BLaER1 (cell line): ENCODE measurements at regions not wholly inside any gene's neighbourhood (a gene's known extent, or its start where the extent isn't known, plus 50 kb on each side); places are given as distances from the start of the nearest gene placed in this dataset.

Source experiments
- H3K27ac ChIP-seq: shearing (Covaris generic); formaldehyde crosslinking; 2 replicates; pipeline ENCODE4 v1.8.1; 2022
- H3K27me3 ChIP-seq: shearing (Covaris generic); formaldehyde crosslinking; 2 replicates; pipeline ENCODE4 v1.8.1; 2022
- H3K36me3 ChIP-seq: shearing (Covaris generic); formaldehyde crosslinking; 2 replicates; pipeline ENCODE4 v1.8.1; 2022
- H3K4me1 ChIP-seq: shearing (Covaris generic); formaldehyde crosslinking; 2 replicates; pipeline ENCODE4 v1.8.1; 2022
- H3K4me2 ChIP-seq: shearing (Covaris generic); formaldehyde crosslinking; 2 replicates; pipeline ENCODE4 v1.8.1; 2022
- H3K4me3 ChIP-seq: shearing (Covaris generic); formaldehyde crosslinking; 2 replicates; pipeline ENCODE4 v1.8.1; 2022
- H3K9ac ChIP-seq: shearing (Covaris generic); formaldehyde crosslinking; 2 replicates; pipeline ENCODE4 v1.8.1; 2022
- H3K9me3 ChIP-seq: shearing (Covaris generic); formaldehyde crosslinking; 2 replicates; pipeline ENCODE4 v1.8.1; 2022
- H4K20me1 ChIP-seq: shearing (Covaris generic); formaldehyde crosslinking; 2 replicates; pipeline ENCODE4 v1.8.1; 2022
- Cebpa-rat ChIP-seq: shearing (Covaris generic); IDR thresholded peaks from 2 replicates; pipeline ENCODE4 v1.8.1; 2022

DNA sequence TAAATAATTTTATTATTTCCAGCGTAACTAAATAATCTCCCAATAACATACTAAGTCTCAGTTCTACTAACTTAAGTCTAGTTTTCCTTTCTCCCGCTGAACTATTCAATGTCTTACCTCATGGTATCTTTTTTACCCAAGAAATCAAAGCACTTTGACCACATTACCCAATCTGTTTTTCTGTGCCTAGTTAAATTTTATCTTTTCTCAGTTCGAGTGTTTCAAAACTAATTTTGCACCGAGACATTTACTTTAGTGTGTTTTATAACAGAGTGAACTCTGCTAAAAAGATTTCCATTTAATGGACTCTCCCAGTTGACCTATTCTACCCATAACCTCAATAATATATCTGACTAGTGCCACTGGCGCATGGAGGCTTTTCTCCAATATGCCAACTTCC is 67.6 kb upstream of the IRF2 start:
- H3K4me3 ChIP-seq: no peak overlapping the region
- no peaks in the 10 kb centered on the region for H3K27me3 ChIP-seq
- H3K4me2 ChIP-seq: no peak overlapping the region
- H3K36me3 ChIP-seq: no peaks in the 10 kb centered on the region
- no peak overlapping the region for H3K9ac ChIP-seq
- no peaks in the 10 kb centered on the region for H4K20me1 ChIP-seq
- no peak for TF ChIP-seq Cebpa-rat
- no peak overlapping the region for H3K27ac ChIP-seq
- peaks cover 17% of the 10 kb centered on the region for H3K4me1 ChIP-seq
- no peaks in the 10 kb centered on the region for H3K9me3 ChIP-seq

DNA sequence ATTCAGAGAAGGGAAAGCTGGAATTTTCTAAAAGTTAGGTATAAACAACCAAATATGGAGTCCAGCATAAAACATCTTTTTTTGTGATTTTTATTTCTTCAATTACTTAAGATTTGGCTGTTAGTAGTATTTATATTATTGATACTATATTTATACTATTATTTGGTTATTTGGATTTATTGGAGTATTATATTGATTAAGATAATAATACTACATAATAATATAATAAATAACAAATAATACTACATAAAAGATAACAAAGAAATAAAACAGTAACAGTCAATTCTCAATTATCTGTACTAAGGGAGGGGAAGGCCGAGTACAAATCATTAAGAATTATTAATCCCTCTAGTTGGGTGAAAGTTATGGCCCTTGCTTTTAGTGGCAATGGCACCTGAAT is 66.0 kb upstream of the IRF2 start:
- no peak overlapping the region for H3K4me2 ChIP-seq
- no peak overlapping the region for H3K4me3 ChIP-seq
- no peak overlapping the region for H3K27ac ChIP-seq
- peaks cover 23% of the 10 kb centered on the region for H3K4me1 ChIP-seq
- no peaks in the 10 kb centered on the region for H4K20me1 ChIP-seq
- H3K36me3 ChIP-seq: no peaks in the 10 kb centered on the region
- no peak overlapping the region for H3K9ac ChIP-seq
- H3K27me3 ChIP-seq: no peaks in the 10 kb centered on the region
- TF ChIP-seq Cebpa-rat: no peak
- H3K9me3 ChIP-seq: no peaks in the 10 kb centered on the region

DNA sequence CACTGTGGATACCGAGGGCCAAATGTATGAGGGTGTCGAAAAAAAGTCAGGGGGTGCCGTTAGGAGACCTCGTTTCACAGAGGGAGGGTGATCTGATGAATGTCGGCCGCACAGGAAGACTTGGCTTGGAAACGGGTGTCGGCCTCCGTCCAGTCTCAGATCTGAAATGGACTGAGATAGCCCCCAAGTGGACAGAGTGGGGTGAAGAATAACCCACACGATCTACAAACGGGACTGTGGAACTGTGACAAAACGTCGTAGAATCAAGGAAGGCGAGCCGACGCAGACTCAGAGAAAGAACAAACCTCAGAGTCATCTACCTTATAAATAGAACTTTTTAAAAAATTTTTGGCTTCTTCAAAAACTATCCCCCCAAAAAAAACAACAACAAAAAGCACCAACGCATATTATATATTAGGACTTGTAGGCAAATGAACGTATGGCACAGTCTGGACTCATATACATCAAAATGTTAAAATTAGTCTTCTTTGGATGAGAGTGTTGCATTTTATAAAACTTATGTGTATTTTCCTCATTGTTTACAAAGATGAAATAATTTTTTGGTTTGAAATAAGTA is 63.8 kb upstream of the IRF2 start:
- peaks cover 45% of the 10 kb centered on the region for H3K4me1 ChIP-seq
- peak overlapping the region; percentile 92 for H3K27ac ChIP-seq
- no peaks in the 10 kb centered on the region for H3K27me3 ChIP-seq
- no peak for TF ChIP-seq Cebpa-rat
- no peaks in the 10 kb centered on the region for H3K36me3 ChIP-seq
- H4K20me1 ChIP-seq: no peaks in the 10 kb centered on the region
- H3K9me3 ChIP-seq: no peaks in the 10 kb centered on the region
- peak overlapping the region; percentile 92 for H3K4me2 ChIP-seq
- H3K9ac ChIP-seq: peak overlapping the region; percentile 90
- peak overlapping the region; percentile 77 for H3K4me3 ChIP-seq

DNA sequence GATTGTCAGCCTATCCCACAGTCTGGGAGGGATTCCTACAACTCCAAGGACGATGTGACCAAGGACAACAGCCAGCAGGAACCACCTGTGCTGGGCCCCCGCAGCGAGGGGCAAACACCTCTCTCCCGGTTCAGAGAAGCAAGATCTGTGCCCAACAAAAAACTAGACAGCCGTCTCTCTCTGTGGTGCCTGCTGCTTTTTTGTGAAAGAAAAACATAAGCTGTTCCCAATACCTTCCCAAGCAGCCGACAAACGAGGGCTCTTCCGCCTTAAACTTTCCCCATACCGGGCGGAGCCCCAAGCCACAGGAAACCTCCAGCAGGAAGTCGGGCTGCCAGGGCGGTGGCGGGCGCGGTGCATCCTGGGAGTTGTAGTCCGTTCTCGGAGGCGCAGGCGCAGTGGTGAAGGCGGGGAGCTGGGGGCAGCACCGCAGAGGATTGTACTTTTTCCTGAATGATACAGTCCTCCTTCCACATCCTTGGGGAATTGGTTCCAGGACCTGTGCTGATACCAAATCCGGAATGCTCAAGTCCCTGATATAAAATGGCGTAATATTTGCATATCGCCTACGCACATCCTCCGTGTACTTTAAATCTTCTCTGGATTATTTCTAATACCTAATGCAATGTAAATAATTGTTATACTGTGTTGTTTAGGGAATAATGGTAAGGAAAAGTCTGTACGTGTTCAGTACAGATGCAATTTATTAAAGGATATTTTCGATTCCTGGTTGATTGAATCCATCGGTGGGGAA is 63.1 kb upstream of the IRF2 start:
- no peaks in the 10 kb centered on the region for H3K36me3 ChIP-seq
- H3K4me2 ChIP-seq: peak overlapping the region; percentile 92
- H4K20me1 ChIP-seq: no peaks in the 10 kb centered on the region
- no peaks in the 10 kb centered on the region for H3K27me3 ChIP-seq
- H3K9me3 ChIP-seq: no peaks in the 10 kb centered on the region
- no peak for TF ChIP-seq Cebpa-rat
- peak overlapping the region; percentile 77 for H3K4me3 ChIP-seq
- H3K27ac ChIP-seq: peak overlapping the region; percentile 92
- H3K4me1 ChIP-seq: peaks cover 51% of the 10 kb centered on the region
- H3K9ac ChIP-seq: peak overlapping the region; percentile 90

DNA sequence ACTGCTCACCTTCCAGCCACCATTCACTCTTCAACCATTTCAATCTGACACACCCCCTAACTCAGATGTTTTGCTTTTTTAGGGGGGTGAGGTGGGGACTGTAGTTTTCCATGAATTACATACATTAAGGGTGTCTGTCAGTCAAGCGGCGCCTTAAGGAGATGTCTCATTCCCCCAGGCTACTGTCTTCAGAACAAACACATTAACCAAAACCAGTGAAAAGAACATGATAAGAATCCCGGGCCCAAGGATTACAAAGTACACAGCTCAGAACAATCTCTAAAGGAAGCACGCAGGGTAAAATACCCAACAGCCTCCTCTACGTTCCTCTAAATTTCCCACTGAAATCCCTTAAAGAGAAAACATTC is 62.5 kb upstream of the IRF2 start:
- H3K9ac ChIP-seq: peak overlapping the region; percentile 90
- no peaks in the 10 kb centered on the region for H3K9me3 ChIP-seq
- no peak for TF ChIP-seq Cebpa-rat
- peak overlapping the region; percentile 77 for H3K4me3 ChIP-seq
- H3K4me2 ChIP-seq: peak overlapping the region; percentile 92
- no peaks in the 10 kb centered on the region for H3K36me3 ChIP-seq
- peak overlapping the region; percentile 92 for H3K27ac ChIP-seq
- peaks cover 55% of the 10 kb centered on the region for H3K4me1 ChIP-seq
- H4K20me1 ChIP-seq: no peaks in the 10 kb centered on the region
- H3K27me3 ChIP-seq: no peaks in the 10 kb centered on the region

DNA sequence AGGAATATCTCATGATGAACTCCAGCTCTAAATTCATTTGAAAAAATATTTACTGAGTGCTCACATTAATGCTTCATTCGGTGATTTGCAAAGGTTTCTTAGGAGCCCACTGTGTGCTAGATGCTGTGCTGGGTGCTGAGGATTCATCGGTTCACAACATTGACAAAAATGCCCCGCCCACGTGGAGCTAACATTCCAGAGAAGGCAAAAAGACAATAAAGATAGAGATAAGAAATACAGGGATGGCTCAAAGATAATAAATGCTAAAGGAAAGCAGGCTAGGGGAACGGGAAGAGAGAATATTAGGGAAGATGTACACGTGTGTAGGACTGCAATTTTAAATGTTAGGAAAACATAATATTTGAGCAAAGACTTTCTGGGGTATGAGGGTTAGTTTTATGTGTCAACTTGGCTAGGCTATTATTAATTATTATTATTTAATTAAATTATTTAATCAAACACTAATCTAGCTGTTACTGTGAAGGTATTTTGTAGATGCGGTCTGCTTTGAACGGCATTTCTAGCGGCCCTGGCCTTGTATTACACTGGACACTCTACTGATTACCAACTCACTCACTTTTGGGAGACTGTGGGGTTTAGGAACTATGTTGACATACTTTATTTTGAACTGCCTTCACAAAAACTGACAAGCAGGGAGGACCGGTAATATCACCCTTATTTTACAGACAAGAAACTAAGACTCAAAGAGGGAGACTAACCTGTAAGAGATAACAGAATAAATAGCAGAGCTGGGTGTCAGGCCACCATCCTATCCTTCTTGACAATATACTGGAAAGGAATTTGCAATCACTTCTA is 61.9 kb upstream of the IRF2 start:
- H3K27ac ChIP-seq: peak overlapping the region; percentile 92

DNA sequence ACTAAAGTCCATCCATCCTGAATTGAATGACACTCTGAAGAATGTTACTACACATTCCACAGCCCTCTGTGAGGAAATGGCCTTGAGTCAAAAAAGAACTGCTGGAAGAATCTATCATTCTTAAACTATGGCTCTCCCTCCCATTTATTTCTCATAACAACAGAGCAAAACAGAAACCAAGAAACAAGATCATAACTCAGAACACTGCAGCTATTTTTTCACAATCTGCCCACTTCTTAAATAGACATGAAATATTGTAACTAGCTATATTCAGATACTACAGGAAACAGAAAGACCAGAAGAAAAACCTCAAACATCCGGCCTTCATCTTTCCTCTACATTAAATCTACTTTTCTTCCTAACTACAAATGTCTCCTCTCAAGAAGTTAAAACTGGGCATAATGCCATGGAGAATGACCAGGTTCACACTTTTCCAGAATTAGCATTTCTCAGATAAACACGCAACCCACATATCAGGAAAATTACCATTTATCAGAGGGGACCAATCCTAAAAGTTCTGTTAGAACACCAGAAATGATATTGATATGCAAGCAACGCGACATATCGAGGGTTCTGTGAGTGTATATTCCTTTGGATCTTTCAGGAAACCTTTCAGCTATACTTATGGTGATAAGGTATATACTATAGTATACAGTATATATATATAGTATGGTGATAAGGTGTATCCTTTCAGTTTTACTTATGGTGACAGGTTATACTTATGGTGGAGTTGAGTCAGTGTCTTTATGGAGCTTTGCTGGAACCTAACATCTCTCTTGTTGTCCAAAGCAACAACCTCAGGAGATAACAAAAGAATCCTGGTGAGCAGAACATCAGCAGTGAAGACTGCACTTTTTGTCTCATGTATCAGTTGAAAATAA is 60.4 kb upstream of the IRF2 start:
- peak overlapping the region; percentile 51 for H3K4me3 ChIP-seq
- H4K20me1 ChIP-seq: no peaks in the 10 kb centered on the region
- peak overlapping the region; percentile 66 for H3K9ac ChIP-seq
- no peak for TF ChIP-seq Cebpa-rat
- H3K4me2 ChIP-seq: peak overlapping the region; percentile 92
- H3K9me3 ChIP-seq: peaks cover 12% of the 10 kb centered on the region
- H3K4me1 ChIP-seq: peaks cover 55% of the 10 kb centered on the region
- H3K27me3 ChIP-seq: no peaks in the 10 kb centered on the region
- peak overlapping the region; percentile 92 for H3K27ac ChIP-seq
- H3K36me3 ChIP-seq: 0 out of 2 replicates have a peak, but pooled peaks cover 7% of the 10 kb centered on the region

More for the DNA sequence above, 61.9 kb upstream of the IRF2 start:
- TF ChIP-seq Cebpa-rat: no peak
- H3K9ac ChIP-seq: peak overlapping the region; percentile 90
- no peaks in the 10 kb centered on the region for H3K27me3 ChIP-seq
- peak overlapping the region; percentile 77 for H3K4me3 ChIP-seq
- H3K36me3 ChIP-seq: no peaks in the 10 kb centered on the region
- peak overlapping the region; percentile 92 for H3K4me2 ChIP-seq
- no peaks in the 10 kb centered on the region for H3K9me3 ChIP-seq
- H4K20me1 ChIP-seq: no peaks in the 10 kb centered on the region
- peaks cover 55% of the 10 kb centered on the region for H3K4me1 ChIP-seq

DNA sequence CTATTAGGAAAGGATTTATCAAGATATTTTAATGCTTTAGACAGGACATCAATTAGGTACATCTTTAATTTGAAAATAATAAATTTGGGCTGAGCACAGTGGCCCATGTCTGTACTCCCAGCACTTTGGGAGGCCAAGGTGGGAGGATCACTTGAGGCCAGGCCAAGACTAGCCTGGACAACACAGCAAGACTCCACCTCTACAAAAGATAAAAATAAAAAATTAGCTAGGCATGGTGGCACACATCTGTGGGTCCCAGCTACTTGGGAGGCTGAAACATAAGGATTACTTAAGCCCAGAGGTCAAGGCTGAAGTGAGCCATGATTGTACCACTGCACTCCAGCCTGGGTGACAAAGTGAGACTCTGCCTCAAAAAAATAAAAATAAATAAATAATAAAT is 59.6 kb upstream of the IRF2 start:
- H3K4me1 ChIP-seq: peaks cover 55% of the 10 kb centered on the region
- no peaks in the 10 kb centered on the region for H4K20me1 ChIP-seq
- H3K27me3 ChIP-seq: no peaks in the 10 kb centered on the region
- TF ChIP-seq Cebpa-rat: no peak
- H3K36me3 ChIP-seq: 0 out of 2 replicates have a peak, but pooled peaks cover 7% of the 10 kb centered on the region
- peaks cover 21% of the 10 kb centered on the region for H3K9me3 ChIP-seq
- peak overlapping the region; percentile 92 for H3K27ac ChIP-seq
- H3K4me3 ChIP-seq: peak overlapping the region; percentile 51; the same call in 1 of the 2 replicates
- peak overlapping the region; percentile 92 for H3K4me2 ChIP-seq
- peak overlapping the region; percentile 66 for H3K9ac ChIP-seq

DNA sequence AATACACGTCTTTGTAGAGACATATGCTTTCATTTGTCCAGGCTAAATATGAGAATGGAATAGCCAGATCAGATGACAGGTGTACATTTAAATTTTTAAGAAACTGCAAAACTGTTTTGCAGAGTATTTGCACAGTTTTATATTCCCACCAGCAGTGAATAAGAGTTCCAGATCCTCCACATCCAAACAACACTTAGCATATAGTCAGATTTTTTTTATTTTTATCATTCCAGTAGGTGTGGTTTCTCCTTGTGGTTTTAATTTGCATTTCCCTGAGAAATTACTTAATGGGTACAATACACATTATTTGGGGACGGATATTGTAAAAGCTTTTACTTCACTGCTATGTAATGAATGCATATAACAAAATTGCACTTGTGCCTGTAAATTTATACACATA is 56.7 kb upstream of the IRF2 start:
- no peak overlapping the region for H3K9ac ChIP-seq
- H3K4me2 ChIP-seq: no peak overlapping the region
- H3K36me3 ChIP-seq: 0 out of 2 replicates have a peak, but pooled peaks cover 7% of the 10 kb centered on the region
- H3K9me3 ChIP-seq: peaks cover 23% of the 10 kb centered on the region
- no peak overlapping the region for H3K4me3 ChIP-seq
- no peaks in the 10 kb centered on the region for H3K27me3 ChIP-seq
- TF ChIP-seq Cebpa-rat: no peak
- H4K20me1 ChIP-seq: no peaks in the 10 kb centered on the region
- H3K4me1 ChIP-seq: peaks cover 44% of the 10 kb centered on the region
- H3K27ac ChIP-seq: no peak overlapping the region
